AG09309 (cell line): ENCODE measurements at regions not wholly inside any gene's neighbourhood (a gene's known extent, or its start where the extent isn't known, plus 50 kb on each side); places are given as distances from the start of the nearest gene placed in this dataset.
"Not testable (repeated sequence)": the region's sequence is repeated elsewhere in the genome, so short reads cannot be mapped to it uniquely, and the experiment has no call there.

Experiments
- DNase-seq: peaks from one replicate; pipeline ENCODE4 v3.0.0-alpha.2; 2010; ENCODE audit warnings: low read depth
- H3K4me3 ChIP-seq: 2 replicates; pipeline ENCODE4 v1.5.1; 2011; ENCODE audit warnings: mild to moderate bottlenecking, low read depth, low read length, moderate library complexity; ENCODE audit not compliant: control insufficient read depth

DNA sequence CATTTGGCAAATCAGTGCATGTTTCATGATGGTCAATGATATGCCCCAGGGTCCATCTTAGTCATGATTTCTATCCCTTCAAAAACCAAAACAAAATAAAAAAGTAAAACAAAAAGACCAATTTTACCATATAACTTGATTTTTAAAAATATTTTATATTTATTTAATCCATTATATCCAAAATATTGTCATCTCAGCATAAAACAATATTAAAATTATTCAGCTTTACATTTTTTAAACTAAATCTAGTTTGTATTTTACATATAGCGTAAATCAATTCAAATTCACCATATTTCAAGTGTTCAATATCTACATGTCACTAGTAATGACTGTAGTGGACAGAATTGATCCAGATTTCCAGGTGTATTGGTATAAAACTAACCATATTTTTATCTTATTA is 187.4 kb upstream of the C1QTNF3 start:
- DNase-seq, H3K4me3 ChIP-seq: not testable (repeated sequence)

DNA sequence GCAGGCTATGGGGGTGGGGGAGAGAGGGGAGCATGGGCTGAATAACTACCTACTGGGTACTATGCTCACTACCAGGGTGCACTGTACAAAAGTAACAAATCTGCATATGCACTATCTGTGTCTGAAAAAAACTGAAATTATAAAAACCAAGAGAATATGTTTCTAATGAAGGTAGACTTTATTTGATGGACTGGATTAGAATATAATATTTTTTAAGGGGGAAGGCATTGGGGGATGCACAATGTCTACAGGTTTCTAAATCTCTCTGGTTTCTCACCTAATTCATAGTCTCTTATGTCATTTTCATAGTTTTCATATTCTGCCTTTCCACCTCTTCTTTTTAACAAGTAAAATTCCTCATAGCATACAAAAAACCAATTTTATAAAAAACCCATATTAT is 200.8 kb upstream of the C1QTNF3 start:
- DNase-seq, H3K4me3 ChIP-seq: not testable (repeated sequence)

DNA sequence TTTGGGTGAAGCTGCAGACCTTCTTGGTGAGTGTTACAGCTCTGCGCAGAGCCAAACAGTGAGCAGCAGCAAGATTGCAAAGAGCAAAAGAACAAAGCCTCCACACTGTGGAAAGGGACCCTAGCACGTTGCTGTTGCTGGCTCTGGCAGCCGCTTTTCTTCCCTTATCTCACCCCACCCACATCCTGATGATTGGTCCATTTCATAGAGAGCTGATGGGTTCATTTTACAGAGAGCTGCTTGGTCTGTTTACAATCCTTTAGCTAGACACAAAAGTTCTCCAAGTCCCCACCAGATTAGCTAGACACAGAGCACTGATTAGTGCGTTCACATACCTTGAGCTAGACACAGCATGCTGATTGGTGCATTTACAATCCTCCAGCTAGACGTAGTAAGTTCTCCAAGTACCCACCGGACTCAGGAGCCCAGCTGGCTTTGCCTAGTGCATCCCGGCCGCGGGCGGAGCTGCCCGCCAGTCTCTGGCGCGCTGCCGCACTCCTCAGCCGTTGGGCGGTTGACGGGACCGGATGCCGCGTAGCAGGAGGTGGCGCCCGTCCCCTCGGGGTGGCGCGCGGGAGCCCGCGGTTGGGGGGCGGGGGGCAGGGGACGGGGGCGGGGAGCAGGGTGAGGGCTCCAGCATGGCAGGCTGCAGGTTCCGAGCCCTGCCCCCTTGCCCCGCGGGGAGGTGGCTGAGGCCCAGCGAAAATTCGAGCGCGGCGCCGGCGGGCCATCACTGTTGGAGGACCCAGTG is 201.4 kb upstream of the C1QTNF3 start:
- H3K4me3 ChIP-seq, result peak overlapping the region; percentile 19
- DNase-seq, result peak; percentile 5

DNA sequence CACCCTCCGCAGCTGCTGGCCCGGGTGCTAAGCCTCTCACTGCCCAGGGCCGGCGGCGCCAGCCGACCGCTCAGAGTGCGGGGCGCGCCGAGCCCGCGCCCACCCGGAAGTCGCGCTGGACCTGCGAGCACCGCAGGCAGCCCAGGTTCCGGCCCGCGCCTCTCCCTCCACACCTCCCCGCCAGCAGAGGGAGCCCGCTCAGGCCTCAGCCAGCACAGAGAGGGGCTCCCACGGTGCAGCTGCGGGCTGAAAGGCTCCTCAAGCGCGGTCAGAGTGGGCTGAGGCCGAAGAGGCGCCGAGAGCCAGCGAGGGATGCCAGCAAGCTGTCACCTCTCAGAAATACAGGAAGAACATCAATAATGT is 202.0 kb upstream of the C1QTNF3 start:
- not testable (repeated sequence) for DNase-seq, H3K4me3 ChIP-seq

GRCh38 chr5:34245813-34246212 is 202.8 kb upstream of the C1QTNF3 start:
- peak overlapping the region; percentile 26 for H3K4me3 ChIP-seq
- not testable (repeated sequence) for DNase-seq

DNA sequence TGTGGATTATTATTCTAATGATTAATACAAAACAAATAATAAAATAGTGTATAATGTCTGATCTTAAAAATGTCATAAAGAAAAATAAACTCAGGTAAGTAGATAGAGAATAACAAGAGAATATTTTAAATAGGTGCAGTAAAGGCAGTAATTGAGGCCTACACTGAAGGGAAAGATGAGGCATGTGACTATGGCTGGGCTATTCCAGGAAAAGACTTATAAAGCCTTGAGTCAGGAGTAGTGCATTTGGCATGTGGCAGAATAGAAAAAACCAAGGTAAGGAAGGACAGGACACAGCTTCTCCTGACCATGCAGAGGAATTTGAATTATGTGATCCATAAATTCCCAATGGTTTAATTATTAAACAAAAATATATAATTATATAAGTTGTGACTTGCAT is 215.6 kb upstream of the C1QTNF3 start:
- not testable (repeated sequence) for H3K4me3 ChIP-seq, DNase-seq

- DNase-seq, H3K4me3 ChIP-seq: not testable (repeated sequence)
Measured at GRCh38 chr5:34261020-34261419, 218.0 kb upstream of the C1QTNF3 start.

DNA sequence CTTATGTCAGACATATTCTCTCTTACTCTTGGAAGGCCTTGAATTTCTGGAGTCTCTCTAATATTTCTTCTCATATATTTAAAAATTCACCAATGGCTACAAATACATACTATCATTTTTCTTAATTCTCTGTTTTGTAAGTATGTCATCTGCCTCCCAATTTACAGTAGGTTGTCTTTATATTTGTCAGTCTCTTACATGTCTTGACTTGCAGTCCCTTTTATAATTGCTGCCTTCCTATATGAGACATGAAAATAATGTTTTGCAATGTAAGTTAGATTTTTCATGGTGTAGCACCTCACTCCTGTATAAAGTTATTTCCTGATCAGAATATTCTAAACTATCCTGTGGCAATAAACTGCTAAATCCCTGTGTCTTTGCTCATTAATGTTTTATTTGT is 223.1 kb upstream of the C1QTNF3 start:
- not testable (repeated sequence) for DNase-seq

DNA sequence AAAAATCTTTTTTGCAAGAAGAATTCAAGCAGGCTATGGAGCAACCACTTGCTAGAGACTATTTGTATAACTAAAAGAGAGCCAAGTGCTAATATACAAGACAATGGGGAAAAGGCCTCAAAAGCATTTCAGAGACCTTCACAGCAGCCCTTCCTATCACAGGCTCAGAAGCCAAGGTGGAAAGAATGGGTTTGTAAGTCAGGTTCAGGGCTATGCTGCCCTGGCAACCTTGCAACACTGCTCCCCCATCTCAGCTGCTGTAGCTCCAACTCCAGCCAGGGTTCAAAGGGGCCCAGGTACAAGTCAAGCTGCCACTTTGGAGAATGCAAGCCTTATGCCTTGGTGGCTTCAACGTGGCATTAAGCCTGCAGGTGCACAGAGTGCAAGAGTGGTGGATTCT is 253.7 kb upstream of the C1QTNF3 start:
- H3K4me3 ChIP-seq, DNase-seq: not testable (repeated sequence)

More for the DNA sequence above, 223.1 kb upstream of the C1QTNF3 start:
- H3K4me3 ChIP-seq, result not testable (repeated sequence)

DNA sequence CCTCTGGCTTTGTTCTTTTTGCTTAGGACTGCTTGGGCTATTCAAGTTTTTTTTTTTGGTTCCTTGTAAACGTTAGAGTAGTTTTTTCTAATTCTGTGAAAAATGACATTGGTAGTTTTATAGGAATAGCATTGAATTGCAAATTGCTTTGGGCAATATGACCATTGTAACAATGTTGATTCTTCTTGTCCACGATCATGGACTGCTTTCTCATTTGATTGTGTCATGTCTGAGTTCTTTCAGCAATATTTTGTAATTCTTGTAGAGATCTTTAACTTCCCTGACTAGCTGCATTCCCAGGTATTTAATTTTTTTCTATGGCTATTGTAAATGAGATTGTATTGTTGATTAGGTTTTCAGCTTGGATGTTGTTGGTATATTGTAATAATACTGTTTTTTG is 286.2 kb upstream of the C1QTNF3 start:
- not testable (repeated sequence) for DNase-seq, H3K4me3 ChIP-seq

DNA sequence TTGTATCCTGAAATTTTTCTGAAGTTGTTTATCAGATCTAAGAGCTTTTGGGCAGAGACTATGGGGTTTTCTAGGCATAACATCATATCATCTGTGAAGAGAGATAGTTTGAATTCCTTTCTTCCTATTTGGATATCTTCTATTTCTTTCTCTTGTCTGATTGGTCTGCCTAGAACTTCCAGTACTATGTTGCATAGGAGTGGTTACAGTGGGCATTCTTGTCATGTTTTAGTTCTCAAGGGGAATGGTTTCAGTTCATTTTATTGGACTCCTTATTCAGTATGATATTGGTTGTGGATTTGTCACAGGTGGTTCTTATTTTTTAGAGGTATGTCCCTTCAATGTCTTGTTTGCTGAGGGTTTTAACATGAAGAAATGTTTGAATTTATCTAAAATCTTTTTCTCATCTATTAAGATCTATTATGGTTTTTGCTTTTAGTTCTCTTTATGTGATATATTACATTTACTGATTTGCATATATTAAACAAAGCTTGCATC is 286.6 kb upstream of the C1QTNF3 start:
- not testable (repeated sequence) for DNase-seq

DNA sequence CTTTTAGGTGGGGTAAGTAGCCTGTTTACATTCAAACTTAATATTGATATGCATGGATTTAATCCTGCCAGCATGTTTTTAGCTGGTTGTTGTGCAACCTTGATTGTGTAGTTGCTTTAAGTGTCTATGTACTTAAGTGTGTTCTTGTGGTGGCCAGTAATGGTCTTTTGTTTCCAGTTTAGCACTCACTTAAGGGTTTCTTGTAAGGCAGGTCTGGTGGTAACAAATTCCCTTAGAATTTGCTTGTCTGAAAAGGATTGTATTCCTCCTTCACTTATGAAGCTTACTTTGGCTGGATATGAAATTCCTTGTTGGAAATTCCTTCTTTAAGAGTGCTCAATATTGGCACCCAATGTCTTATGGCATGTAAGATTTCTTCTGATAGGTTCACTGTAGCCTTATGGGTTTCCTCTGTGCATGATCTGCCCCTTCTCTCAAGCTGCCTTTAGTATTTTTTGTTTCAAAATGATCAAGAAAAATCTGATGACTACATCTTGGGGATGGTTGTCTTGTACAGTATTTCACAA is 289.0 kb upstream of the C1QTNF3 start:
- H3K4me3 ChIP-seq, DNase-seq: not testable (repeated sequence)

More for the DNA sequence above, 286.6 kb upstream of the C1QTNF3 start:
- H3K4me3 ChIP-seq, result not testable (repeated sequence)

DNA sequence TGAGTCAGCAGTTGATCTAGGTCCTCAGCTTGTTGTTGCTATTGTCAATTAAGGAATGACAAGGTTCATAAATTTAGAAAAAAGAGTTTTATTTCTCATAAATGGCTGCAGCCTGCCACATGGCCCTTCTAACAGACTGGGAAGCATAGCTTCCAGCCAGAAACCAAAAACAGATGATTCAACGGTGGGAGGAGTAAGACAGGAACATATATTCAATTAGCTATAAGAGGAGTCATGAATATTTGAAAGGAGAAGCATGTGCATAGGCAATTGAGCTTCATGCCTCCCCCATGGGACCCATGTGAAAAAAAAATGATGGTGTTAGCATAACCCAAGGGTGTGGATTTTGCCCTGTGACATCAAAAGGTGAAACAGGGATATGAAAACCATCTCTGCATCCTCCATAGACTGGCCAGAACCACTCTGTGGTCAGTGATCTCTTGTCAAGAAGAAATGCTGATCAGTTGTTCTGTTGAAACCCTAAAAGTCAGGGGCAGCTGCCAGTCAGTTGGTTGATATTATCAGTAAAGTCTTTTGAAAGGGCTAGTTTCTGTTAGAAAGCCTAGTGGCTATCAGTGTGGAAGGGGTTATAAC is 296.5 kb upstream of the C1QTNF3 start:
- not testable (repeated sequence) for DNase-seq, H3K4me3 ChIP-seq

- H3K4me3 ChIP-seq, DNase-seq: not testable (repeated sequence)
Measured at GRCh38 chr5:34354440-34354839, 301.7 kb upstream of the RAI14 start.

GRCh38 chr5:34371417-34371816 is 284.7 kb upstream of the RAI14 start:
- DNase-seq, H3K4me3 ChIP-seq: not testable (repeated sequence)

- not testable (repeated sequence) for DNase-seq, H3K4me3 ChIP-seq
Measured at GRCh38 chr5:34371817-34372216, 284.3 kb upstream of the RAI14 start.

GRCh38 chr5:34372739-34373138 is 283.4 kb upstream of the RAI14 start:
- not testable (repeated sequence) for H3K4me3 ChIP-seq, DNase-seq

GRCh38 chr5:34377651-34378050 is 278.5 kb upstream of the RAI14 start:
- not testable (repeated sequence) for DNase-seq, H3K4me3 ChIP-seq

GRCh38 chr5:34378498-34378897 is 277.6 kb upstream of the RAI14 start:
- not testable (repeated sequence) for DNase-seq, H3K4me3 ChIP-seq
